Keratinocyte (primary cell): ENCODE measurements at regions not wholly inside any gene's neighbourhood (a gene's known extent, or its start where the extent isn't known, plus 50 kb on each side); places are given as distances from the start of the nearest gene placed in this dataset.

Experiments used
- DNase-seq: peaks from one replicate; pipeline ENCODE4 v3.0.0-alpha.2; 2011; ENCODE audit warnings: low read depth, missing footprints, low spot score
- FAIRE-seq: peaks from 2 replicates; lab custom pipeline; 2011; peaks lifted over from hg19 to GRCh38; lab: Jason Lieb, UNC
- H2AFZ ChIP-seq: 2 replicates; pipeline ENCODE4 v1.6.0; 2012; ENCODE audit warnings: low read length, control low read depth, inconsistent platforms; ENCODE audit not compliant: control insufficient read depth
- H3K27ac ChIP-seq: 2 replicates; pipeline ENCODE4 v1.5.1; 2011; ENCODE audit warnings: low read length; ENCODE audit not compliant: control insufficient read depth, insufficient read depth
- H3K27me3 ChIP-seq: 3 replicates; pipeline ENCODE4 v1.6.0; 2011; ENCODE audit warnings: low read length; ENCODE audit not compliant: control insufficient read depth, insufficient read depth; ENCODE audit errors: extremely low read depth
- H3K36me3 ChIP-seq, 2 experiments: 2 replicates in 1 of 2; 3 replicates in 1 of 2; pipeline ENCODE4 v1.5.1; 2011; ENCODE audit warnings: low read length in 2 of 2, mild to moderate bottlenecking in 1 of 2; ENCODE audit not compliant: control insufficient read depth in 2 of 2, insufficient read depth in 2 of 2; ENCODE audit errors: extremely low read depth in 1 of 2
- H3K4me1 ChIP-seq: 3 replicates; pipeline ENCODE4 v1.5.1; 2011; ENCODE audit warnings: low read length; ENCODE audit not compliant: control insufficient read depth, insufficient read depth; ENCODE audit errors: extremely low read depth
- H3K4me2 ChIP-seq: 3 replicates; pipeline ENCODE4 v1.6.0; 2011; ENCODE audit warnings: low read depth, low read length; ENCODE audit not compliant: control insufficient read depth, insufficient read depth; ENCODE audit errors: extremely low read depth
- H3K4me3 ChIP-seq, 3 experiments: fragments of 200-600 bp in 1 of 3; sonication (generic) in 1 of 3; 2 replicates in 2 of 3; 3 replicates in 1 of 3; pipeline ENCODE4 v1.5.1; 2011 to 2016; ENCODE audit warnings: low read length in 3 of 3, mild to moderate bottlenecking in 3 of 3, control low read depth in 2 of 3, inconsistent platforms in 1 of 3, low read depth in 1 of 3, mixed read lengths in 1 of 3, mixed run types in 1 of 3, moderate library complexity in 1 of 3; ENCODE audit not compliant: control insufficient read depth in 2 of 3, insufficient read depth in 2 of 3; ENCODE audit errors: extremely low read depth in 1 of 3
- H3K79me2 ChIP-seq: 2 replicates; pipeline ENCODE4 v1.6.0; 2012; ENCODE audit warnings: low read length; ENCODE audit not compliant: control insufficient read depth, insufficient read depth
- H3K9ac ChIP-seq: 3 replicates; pipeline ENCODE4 v1.6.0; 2011; ENCODE audit warnings: low read length; ENCODE audit not compliant: control insufficient read depth, insufficient read depth; ENCODE audit errors: extremely low read depth
- H3K9me1 ChIP-seq: 3 replicates; pipeline ENCODE4 v1.6.0; 2011; ENCODE audit warnings: low read length; ENCODE audit not compliant: control insufficient read depth, insufficient read depth; ENCODE audit errors: extremely low read depth
- H3K9me3 ChIP-seq: 2 replicates; pipeline ENCODE4 v1.5.1; 2012; ENCODE audit warnings: low read depth, low read length; ENCODE audit not compliant: control insufficient read depth
- H4K20me1 ChIP-seq: 3 replicates; pipeline ENCODE4 v1.6.0; 2011; ENCODE audit warnings: low read length; ENCODE audit not compliant: control insufficient read depth, insufficient read depth; ENCODE audit errors: extremely low read depth
- CTCF ChIP-seq, 3 experiments: IDR thresholded peaks in 1 of 3; conservative IDR thresholded peaks in 1 of 3; optimal IDR thresholded peaks in 1 of 3; 2 replicates in 2 of 3; 3 replicates in 1 of 3; pipeline versions ENCODE3 to v1.5.1; 2011; ENCODE audit warnings: low read length in 3 of 3, mild to moderate bottlenecking in 3 of 3, moderate library complexity in 2 of 3, control low read depth in 1 of 3, inconsistent platforms in 1 of 3; ENCODE audit not compliant: insufficient read depth in 2 of 3; ENCODE audit errors: extremely low read depth in 1 of 3
- EZH2 ChIP-seq: IDR thresholded peaks from one replicate; pipeline ENCODE4 v1.6.1; 2012; ENCODE audit warnings: inconsistent platforms, mild to moderate bottlenecking, low read length, moderate library complexity
- dilution Hi-C: fragments of 300-500 bp; cut with MboI; formaldehyde crosslinking; loops from one replicate; pipeline ENCODE4 v1.7.0; 2020; ENCODE audit warnings: low sequenced_read_pairs; ENCODE audit not compliant: extremely low pct_ligation_motif_present

GRCh38 chr6:95357380-95358020 is 219.8 kb upstream of the MANEA start:
- H3K27ac ChIP-seq = no peak overlapping the region
- FAIRE-seq (no peak), DNase-seq (no peak)
- H3K79me2 ChIP-seq = no peaks in the 10 kb centered on the region
- H4K20me1 ChIP-seq = no peaks in the 10 kb centered on the region
- dilution Hi-C loops = no loop called here
- no peaks in the 10 kb centered on the region for H3K4me1 ChIP-seq
- H3K4me2 ChIP-seq = no peak overlapping the region
- H3K9me1 ChIP-seq = no peaks in the 10 kb centered on the region
- no peaks in the 10 kb centered on the region for H3K27me3 ChIP-seq
- no peak overlapping the region for H2AFZ ChIP-seq
- no peak overlapping the region for H3K9ac ChIP-seq
- TF ChIP-seq EZH2 (no peak), CTCF (optimal IDR thresholded peaks at IDR 0.05 in 1 of 3, IDR thresholded peaks at IDR 0.05 in 1 of 3, conservative IDR thresholded peaks at IDR 0.05 in 1 of 3; ENCODE audit: extremely low read depth in 1 of 3, insufficient read depth in 2 of 3, low read length in 3 of 3) (no peak)
- no peaks in the 10 kb centered on the region for H3K9me3 ChIP-seq
- no peaks in the 10 kb centered on the region for H3K36me3 ChIP-seq
- no peak overlapping the region for H3K4me3 ChIP-seq

- Histone ChIP-seq H3K9ac (no peak overlapping the region), H3K27ac (no peak overlapping the region), H3K9me3 (no peaks in the 10 kb centered on the region), H3K4me3 (no peak overlapping the region), H3K27me3 (no peaks in the 10 kb centered on the region), H3K4me2 (no peak overlapping the region), H4K20me1 (no peaks in the 10 kb centered on the region), H3K36me3 (no peaks in the 10 kb centered on the region), H3K79me2 (no peaks in the 10 kb centered on the region), H2AFZ (no peak overlapping the region), H3K9me1 (no peaks in the 10 kb centered on the region), H3K4me1 (no peaks in the 10 kb centered on the region)
- DNase-seq (no peak), FAIRE-seq (no peak)
- TF ChIP-seq EZH2 (no peak), CTCF (optimal IDR thresholded peaks at IDR 0.05 in 1 of 3, IDR thresholded peaks at IDR 0.05 in 1 of 3, conservative IDR thresholded peaks at IDR 0.05 in 1 of 3; ENCODE audit: extremely low read depth in 1 of 3, insufficient read depth in 2 of 3, low read length in 3 of 3) (peak in 1 of 3 experiments; percentile 27)
- dilution Hi-C loops = no loop called here
These were observed 213.2 kb upstream of the MANEA start for GRCh38 chr6:95364016-95364604.
